SK-N-SH (cell line): ENCODE measurements at regions not wholly inside any gene's neighbourhood (a gene's known extent, or its start where the extent isn't known, plus 50 kb on each side); places are given as distances from the start of the nearest gene placed in this dataset.

Experiments
- CTCF ChIA-PET: fragments of 300-600, 350-600 bp; formaldehyde crosslinking; extraction: SDS; loops from one replicate; lab custom pipeline; 2021; lab: Yijun Ruan, JAX
- POLR2A ChIA-PET: fragments of 350-600 bp; sonication (Branson Sonifier 250); formaldehyde crosslinking; extraction: SDS; loops from one replicate; lab custom pipeline; 2020; ENCODE audit warnings: antibody characterized with exemption, inconsistent platforms; lab: Yijun Ruan, JAX
- DNase-seq: peaks from one replicate; pipeline ENCODE4 v3.0.0; 2012
- H2AFZ ChIP-seq: fragments of 200-600 bp; sonication (generic); 2 replicates; pipeline ENCODE4 v1.8.1; 2016; ENCODE audit warnings: antibody characterized with exemption, mild to moderate bottlenecking, low read depth
- H3F3A ChIP-seq: fragments of 200-600 bp; sonication (generic); replicated peaks from 2 replicates; pipeline ENCODE3; 2016; ENCODE audit warnings: antibody characterized with exemption, mild to moderate bottlenecking; ENCODE audit not compliant: insufficient read depth
- H3K27ac ChIP-seq, 2 experiments: fragments of 200-500 bp in 1 of 2; fragments of 200-600 bp in 1 of 2; sonication (Bioruptor generic) in 1 of 2; sonication (generic), shearing (Covaris generic) in 1 of 2; 2 replicates each; pipeline versions ENCODE4 v1.5.1 to v1.6.1; 2014 to 2016; ENCODE audit warnings: low read depth in 2 of 2, inconsistent platforms in 1 of 2, low read length in 1 of 2, mild to moderate bottlenecking in 1 of 2, mixed read lengths in 1 of 2
- H3K27me3 ChIP-seq: fragments of 200-600 bp; sonication (generic), shearing (Covaris generic); 2 replicates; pipeline ENCODE4 v1.6.1; 2016; ENCODE audit warnings: mixed run types; ENCODE audit not compliant: insufficient read depth
- H3K36me3 ChIP-seq, 2 experiments: fragments of 200-500 bp in 1 of 2; fragments of 200-600 bp in 1 of 2; sonication (Bioruptor generic) in 1 of 2; sonication (generic) in 1 of 2; replicated peaks in 1 of 2; 2 replicates each; pipeline versions ENCODE3 to v1.5.1; 2014 to 2016; ENCODE audit warnings: low read length in 1 of 2, mild to moderate bottlenecking in 1 of 2; ENCODE audit not compliant: insufficient read depth in 2 of 2, control insufficient read depth in 1 of 2
- H3K4me1 ChIP-seq, 2 experiments: fragments of 200-500 bp in 1 of 2; fragments of 200-600 bp in 1 of 2; sonication (Bioruptor generic) in 1 of 2; sonication (generic), shearing (Covaris generic) in 1 of 2; 2 replicates each; pipeline versions ENCODE4 v1.5.1 to v1.6.1; 2014 to 2016; ENCODE audit warnings: low read depth in 1 of 2, low read length in 1 of 2, mixed run types in 1 of 2; ENCODE audit not compliant: insufficient read depth in 2 of 2, control insufficient read depth in 1 of 2
- H3K4me2 ChIP-seq: fragments of 200-600 bp; sonication (generic), shearing (Covaris generic); 2 replicates; pipeline ENCODE4 v1.6.1; 2017; ENCODE audit warnings: mixed run types
- H3K4me3 ChIP-seq, 2 experiments: fragments of 200-500 bp in 1 of 2; fragments of 200-600 bp in 1 of 2; sonication (Bioruptor generic) in 1 of 2; sonication (generic), shearing (Covaris generic) in 1 of 2; 2 replicates each; pipeline versions ENCODE4 v1.5.1 to v1.8.1; 2014 to 2016; ENCODE audit warnings: low read depth in 2 of 2, inconsistent platforms in 1 of 2, low read length in 1 of 2, mild to moderate bottlenecking in 1 of 2, mixed read lengths in 1 of 2, moderate library complexity in 1 of 2
- H3K79me2 ChIP-seq: fragments of 200-600 bp; sonication (generic); 2 replicates; pipeline ENCODE4 v1.8.1; 2017; ENCODE audit warnings: mild to moderate bottlenecking; ENCODE audit not compliant: insufficient read depth
- H3K9ac ChIP-seq: fragments of 200-600 bp; sonication (generic); 2 replicates; pipeline ENCODE4 v1.6.1; 2017; ENCODE audit warnings: mixed run types
- H3K9me2 ChIP-seq: fragments of 200-600 bp; sonication (generic); 2 replicates; pipeline ENCODE4 v1.6.1; 2017; ENCODE audit warnings: mixed run types
- H3K9me3 ChIP-seq: fragments of 200-600 bp; sonication (generic); 2 replicates; pipeline ENCODE4 v1.6.1; 2017; ENCODE audit warnings: mixed run types, mild to moderate bottlenecking, moderate library complexity
- H4K20me1 ChIP-seq: fragments of 200-600 bp; sonication (generic); 2 replicates; pipeline ENCODE4 v1.6.1; 2017; ENCODE audit warnings: mild to moderate bottlenecking, mixed run types; ENCODE audit not compliant: insufficient read depth
- CHD2 ChIP-seq: fragments of 150-350 bp; IDR thresholded peaks from 2 replicates; pipeline ENCODE4 v1.6.1; 2018; ENCODE audit warnings: low read length; ENCODE audit not compliant: partially characterized antibody
- ELF1 ChIP-seq: IDR thresholded peaks from 2 replicates; pipeline ENCODE4 v1.4.0; 2012
- EP300 ChIP-seq, 2 experiments: IDR thresholded peaks; 2 replicates each; pipeline versions ENCODE4 v1.4.0 to v1.6.1; 2012; ENCODE audit warnings: borderline replicate concordance in 1 of 2, low read depth in 1 of 2, low read length in 1 of 2
- EZH2phosphoT487 ChIP-seq: fragments of 200-600 bp; sonication (generic); IDR thresholded peaks from 2 replicates; pipeline ENCODE4 v1.6.1; 2017; ENCODE audit warnings: low read depth, mixed run types, mild to moderate bottlenecking, antibody characterized with exemption, moderate library complexity, borderline replicate concordance
- FOSL2 ChIP-seq: IDR thresholded peaks from 2 replicates; pipeline ENCODE4 v1.4.0; 2012; ENCODE audit warnings: low read depth, mild to moderate bottlenecking, moderate library complexity, borderline replicate concordance
- FOXJ3 ChIP-seq: sonication (generic); formaldehyde crosslinking; IDR thresholded peaks from 2 replicates; pipeline ENCODE4 v1.5.1; 2020; ENCODE audit warnings: mild to moderate bottlenecking, missing genetic modification reagents
- FOXM1 ChIP-seq: IDR thresholded peaks from 2 replicates; pipeline ENCODE4 v1.4.0; 2012; ENCODE audit warnings: low read depth, mild to moderate bottlenecking
- GATA2 ChIP-seq: sonication (generic); formaldehyde crosslinking; IDR thresholded peaks from 2 replicates; pipeline ENCODE4 v1.5.0; 2020; ENCODE audit warnings: mild to moderate bottlenecking, missing genetic modification reagents
- JUND ChIP-seq: IDR thresholded peaks from 2 replicates; pipeline ENCODE4 v1.4.0; 2012
- MEF2A ChIP-seq: IDR thresholded peaks from 2 replicates; pipeline ENCODE4 v1.4.0; 2012; ENCODE audit warnings: low read depth, borderline replicate concordance
- MXI1 ChIP-seq: IDR thresholded peaks from 2 replicates; pipeline ENCODE4 v1.6.1; 2012; ENCODE audit warnings: mild to moderate bottlenecking, low read depth, low read length, improper control_type of control experiment
- NFIC ChIP-seq: IDR thresholded peaks from 2 replicates; pipeline ENCODE4 v1.4.0; 2012; ENCODE audit warnings: borderline replicate concordance
- NRF1 ChIP-seq: IDR thresholded peaks from 2 replicates; pipeline ENCODE4 v1.6.1; 2012; ENCODE audit warnings: low read depth, mild to moderate bottlenecking, low read length
- POLR2AphosphoS5 ChIP-seq: IDR thresholded peaks from 2 replicates; pipeline ENCODE4 v1.6.1; 2012; ENCODE audit warnings: low read depth, low read length
- RAD21 ChIP-seq: IDR thresholded peaks from 2 replicates; pipeline ENCODE4 v1.6.1; 2012; ENCODE audit warnings: mild to moderate bottlenecking, low read length
- RCOR1 ChIP-seq: fragments of 150-350 bp; IDR thresholded peaks from 2 replicates; pipeline ENCODE4 v1.6.1; 2017; ENCODE audit warnings: antibody characterized with exemption, low read length
- SIN3A ChIP-seq: IDR thresholded peaks from 2 replicates; pipeline ENCODE4 v1.6.1; 2012; ENCODE audit warnings: low read depth, mild to moderate bottlenecking, low read length, moderate library complexity, borderline replicate concordance
- SMC3 ChIP-seq: IDR thresholded peaks from 2 replicates; pipeline ENCODE4 v1.6.1; 2012; ENCODE audit warnings: low read depth, low read length, improper control_type of control experiment
- TAF1 ChIP-seq: IDR thresholded peaks from 2 replicates; pipeline ENCODE4 v1.6.1; 2012; ENCODE audit warnings: low read depth, mild to moderate bottlenecking, low read length, moderate library complexity, borderline replicate concordance
- TCF12 ChIP-seq: IDR thresholded peaks from 2 replicates; pipeline ENCODE4 v1.4.0; 2012
- TEAD4 ChIP-seq: IDR thresholded peaks from 2 replicates; pipeline ENCODE4 v1.4.0; 2012; ENCODE audit warnings: mild to moderate bottlenecking, borderline replicate concordance; ENCODE audit not compliant: insufficient read depth
- YY1 ChIP-seq: IDR thresholded peaks from 2 replicates; pipeline ENCODE4 v1.4.0; 2012; ENCODE audit warnings: low read depth, mild to moderate bottlenecking
- WGBS: methylation state at CpG from one replicate; pipeline ENCODE4 v1.1.6; 2017; ENCODE audit warnings: low lambda C conversion rate; 5-methylcytosine and 5-hydroxymethylcytosine counted together
- TF ChIP-seq, protein P1 (sequence below): IDR thresholded peaks from 2 replicates; pipeline ENCODE4 v1.4.0; 2012; ENCODE audit warnings: low read depth, borderline replicate concordance
- TF ChIP-seq, protein P2 (sequence below): fragments of 200-600 bp; sonication (generic); IDR thresholded peaks from 2 replicates; pipeline ENCODE4 v1.6.1; 2017; ENCODE audit warnings: antibody characterized with exemption, mild to moderate bottlenecking, moderate library complexity
- TF ChIP-seq, protein P3 (sequence below): IDR thresholded peaks from 2 replicates; pipeline ENCODE4 v1.4.0; 2012; ENCODE audit warnings: low read depth, borderline replicate concordance
- TF ChIP-seq, protein P4 (sequence below): fragments of 150-350 bp; IDR thresholded peaks from 2 replicates; pipeline ENCODE4 v1.6.1; 2017; ENCODE audit warnings: antibody characterized with exemption, low read length, low read depth, borderline replicate concordance
- TF ChIP-seq, protein P5 (sequence below): fragments of 150-350 bp; IDR thresholded peaks from 2 replicates; pipeline ENCODE4 v1.6.1; 2016; ENCODE audit warnings: mild to moderate bottlenecking, low read depth, low read length
- TF ChIP-seq, protein P6 (sequence below): IDR thresholded peaks from 2 replicates; pipeline ENCODE4; 2012

DNA sequence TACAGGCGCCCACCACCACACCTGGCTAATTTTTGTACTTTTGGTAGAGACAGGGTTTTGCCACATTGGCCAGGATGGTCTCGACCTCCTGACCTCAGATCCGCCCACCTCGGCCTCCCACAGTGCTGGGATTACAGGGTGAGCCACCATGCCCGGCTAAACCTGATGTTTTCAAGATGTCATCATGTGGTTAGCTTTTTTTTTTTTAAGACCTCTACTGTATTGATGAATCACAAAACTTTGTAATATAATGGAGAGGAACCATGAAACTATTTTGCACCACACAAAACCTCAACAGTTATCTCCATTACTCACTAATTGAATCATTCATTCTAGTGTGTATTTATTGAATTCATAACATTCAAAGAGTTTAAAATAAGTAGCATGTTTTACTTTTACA is 94.7 kb upstream of the NEIL3 start:
- Histone ChIP-seq H3K9me2 (no peaks in the 10 kb centered on the region), H3K36me3 (no peaks in the 10 kb centered on the region), H2AFZ (no peak overlapping the region), H3K9ac (no peak overlapping the region), H3K9me3 (no peaks in the 10 kb centered on the region), H3K79me2 (no peaks in the 10 kb centered on the region), H3F3A (peaks cover 4% of the 10 kb centered on the region), H4K20me1 (no peaks in the 10 kb centered on the region), H3K4me1 (no peaks in the 10 kb centered on the region), H3K4me2 (no peak overlapping the region), H3K4me3 (no peak overlapping the region), H3K27me3 (no peaks in the 10 kb centered on the region), H3K27ac (no peak overlapping the region)
- DNase-seq: no peak
- WGBS: 74% methylated on average over 5 of the region's 5 CpGs
- POLR2A ChIA-PET: no interaction called here
- CTCF ChIA-PET: no interaction called here
- no peak for TF ChIP-seq TEAD4
- TF ChIP-seq MXI1: no peak
- no peak for TF ChIP-seq CHD2
- no peak for TF ChIP-seq FOXM1
- TF ChIP-seq FOSL2: peak; percentile 54; the same call in 1 of the 2 replicates
- TF ChIP-seq NRF1: no peak
- TF ChIP-seq, protein P1, sequence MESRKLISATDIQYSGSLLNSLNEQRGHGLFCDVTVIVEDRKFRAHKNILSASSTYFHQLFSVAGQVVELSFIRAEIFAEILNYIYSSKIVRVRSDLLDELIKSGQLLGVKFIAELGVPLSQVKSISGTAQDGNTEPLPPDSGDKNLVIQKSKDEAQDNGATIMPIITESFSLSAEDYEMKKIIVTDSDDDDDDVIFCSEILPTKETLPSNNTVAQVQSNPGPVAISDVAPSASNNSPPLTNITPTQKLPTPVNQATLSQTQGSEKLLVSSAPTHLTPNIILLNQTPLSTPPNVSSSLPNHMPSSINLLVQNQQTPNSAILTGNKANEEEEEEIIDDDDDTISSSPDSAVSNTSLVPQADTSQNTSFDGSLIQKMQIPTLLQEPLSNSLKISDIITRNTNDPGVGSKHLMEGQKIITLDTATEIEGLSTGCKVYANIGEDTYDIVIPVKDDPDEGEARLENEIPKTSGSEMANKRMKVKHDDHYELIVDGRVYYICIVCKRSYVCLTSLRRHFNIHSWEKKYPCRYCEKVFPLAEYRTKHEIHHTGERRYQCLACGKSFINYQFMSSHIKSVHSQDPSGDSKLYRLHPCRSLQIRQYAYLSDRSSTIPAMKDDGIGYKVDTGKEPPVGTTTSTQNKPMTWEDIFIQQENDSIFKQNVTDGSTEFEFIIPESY: no peak
- TF ChIP-seq JUND: 0 out of 2 replicates have a peak, but pooled peaks have one; percentile 14
- no peak for TF ChIP-seq EZH2phosphoT487
- no peak for TF ChIP-seq TAF1
- no peak for TF ChIP-seq RAD21
- TF ChIP-seq, protein P2, sequence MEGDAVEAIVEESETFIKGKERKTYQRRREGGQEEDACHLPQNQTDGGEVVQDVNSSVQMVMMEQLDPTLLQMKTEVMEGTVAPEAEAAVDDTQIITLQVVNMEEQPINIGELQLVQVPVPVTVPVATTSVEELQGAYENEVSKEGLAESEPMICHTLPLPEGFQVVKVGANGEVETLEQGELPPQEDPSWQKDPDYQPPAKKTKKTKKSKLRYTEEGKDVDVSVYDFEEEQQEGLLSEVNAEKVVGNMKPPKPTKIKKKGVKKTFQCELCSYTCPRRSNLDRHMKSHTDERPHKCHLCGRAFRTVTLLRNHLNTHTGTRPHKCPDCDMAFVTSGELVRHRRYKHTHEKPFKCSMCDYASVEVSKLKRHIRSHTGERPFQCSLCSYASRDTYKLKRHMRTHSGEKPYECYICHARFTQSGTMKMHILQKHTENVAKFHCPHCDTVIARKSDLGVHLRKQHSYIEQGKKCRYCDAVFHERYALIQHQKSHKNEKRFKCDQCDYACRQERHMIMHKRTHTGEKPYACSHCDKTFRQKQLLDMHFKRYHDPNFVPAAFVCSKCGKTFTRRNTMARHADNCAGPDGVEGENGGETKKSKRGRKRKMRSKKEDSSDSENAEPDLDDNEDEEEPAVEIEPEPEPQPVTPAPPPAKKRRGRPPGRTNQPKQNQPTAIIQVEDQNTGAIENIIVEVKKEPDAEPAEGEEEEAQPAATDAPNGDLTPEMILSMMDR: no peak
- TF ChIP-seq SIN3A: no peak
- no peak for TF ChIP-seq FOXJ3 (CRISPR knock-in tag)
- TF ChIP-seq, protein P3, sequence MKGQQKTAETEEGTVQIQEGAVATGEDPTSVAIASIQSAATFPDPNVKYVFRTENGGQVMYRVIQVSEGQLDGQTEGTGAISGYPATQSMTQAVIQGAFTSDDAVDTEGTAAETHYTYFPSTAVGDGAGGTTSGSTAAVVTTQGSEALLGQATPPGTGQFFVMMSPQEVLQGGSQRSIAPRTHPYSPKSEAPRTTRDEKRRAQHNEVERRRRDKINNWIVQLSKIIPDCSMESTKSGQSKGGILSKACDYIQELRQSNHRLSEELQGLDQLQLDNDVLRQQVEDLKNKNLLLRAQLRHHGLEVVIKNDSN: no peak
- TF ChIP-seq TCF12: peak; percentile 61
- no peak for TF ChIP-seq NFIC
- TF ChIP-seq, protein P4, sequence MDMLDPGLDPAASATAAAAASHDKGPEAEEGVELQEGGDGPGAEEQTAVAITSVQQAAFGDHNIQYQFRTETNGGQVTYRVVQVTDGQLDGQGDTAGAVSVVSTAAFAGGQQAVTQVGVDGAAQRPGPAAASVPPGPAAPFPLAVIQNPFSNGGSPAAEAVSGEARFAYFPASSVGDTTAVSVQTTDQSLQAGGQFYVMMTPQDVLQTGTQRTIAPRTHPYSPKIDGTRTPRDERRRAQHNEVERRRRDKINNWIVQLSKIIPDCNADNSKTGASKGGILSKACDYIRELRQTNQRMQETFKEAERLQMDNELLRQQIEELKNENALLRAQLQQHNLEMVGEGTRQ: no peak
- TF ChIP-seq, protein P5, sequence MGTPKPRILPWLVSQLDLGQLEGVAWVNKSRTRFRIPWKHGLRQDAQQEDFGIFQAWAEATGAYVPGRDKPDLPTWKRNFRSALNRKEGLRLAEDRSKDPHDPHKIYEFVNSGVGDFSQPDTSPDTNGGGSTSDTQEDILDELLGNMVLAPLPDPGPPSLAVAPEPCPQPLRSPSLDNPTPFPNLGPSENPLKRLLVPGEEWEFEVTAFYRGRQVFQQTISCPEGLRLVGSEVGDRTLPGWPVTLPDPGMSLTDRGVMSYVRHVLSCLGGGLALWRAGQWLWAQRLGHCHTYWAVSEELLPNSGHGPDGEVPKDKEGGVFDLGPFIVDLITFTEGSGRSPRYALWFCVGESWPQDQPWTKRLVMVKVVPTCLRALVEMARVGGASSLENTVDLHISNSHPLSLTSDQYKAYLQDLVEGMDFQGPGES: no peak
- no peak for TF ChIP-seq RCOR1
- no peak for TF ChIP-seq ELF1
- TF ChIP-seq MEF2A: no peak
- no peak for TF ChIP-seq SMC3
- no peak for TF ChIP-seq GATA2 (CRISPR knock-in tag)
- TF ChIP-seq, protein P6, sequence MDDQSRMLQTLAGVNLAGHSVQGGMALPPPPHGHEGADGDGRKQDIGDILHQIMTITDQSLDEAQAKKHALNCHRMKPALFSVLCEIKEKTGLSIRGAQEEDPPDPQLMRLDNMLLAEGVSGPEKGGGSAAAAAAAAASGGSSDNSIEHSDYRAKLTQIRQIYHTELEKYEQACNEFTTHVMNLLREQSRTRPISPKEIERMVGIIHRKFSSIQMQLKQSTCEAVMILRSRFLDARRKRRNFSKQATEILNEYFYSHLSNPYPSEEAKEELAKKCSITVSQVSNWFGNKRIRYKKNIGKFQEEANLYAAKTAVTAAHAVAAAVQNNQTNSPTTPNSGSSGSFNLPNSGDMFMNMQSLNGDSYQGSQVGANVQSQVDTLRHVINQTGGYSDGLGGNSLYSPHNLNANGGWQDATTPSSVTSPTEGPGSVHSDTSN: peak; percentile 44
- no peak for TF ChIP-seq POLR2AphosphoS5
- TF ChIP-seq EP300 (IDR thresholded peaks at IDR 0.05; ENCODE audit: borderline replicate concordance in 1 of 2, low read depth in 1 of 2, low read length in 1 of 2): no peak
- TF ChIP-seq YY1: no peak
